ENCODE measurements at regions not wholly inside any gene's neighbourhood (a gene's known extent, or its start where the extent isn't known, plus 50 kb on each side); places are given as distances from the start of the nearest gene placed in this dataset.
"Not testable (repeated sequence)": the region's sequence is repeated elsewhere in the genome, so short reads cannot be mapped to it uniquely, and the experiment has no call there.

- no peak for DNase-seq (ENCODE audit: low read depth in 1 of 2, low spot score in 1 of 2)
These were observed 609.8 kb upstream of the KLF12 start for GRCh38 chr13:74743992-74744391.

- DNase-seq (ENCODE audit: low read depth in 1 of 2, low spot score in 1 of 2): no peak
These were observed 607.5 kb upstream of the KLF12 start for GRCh38 chr13:74741732-74742131.

- no peak for DNase-seq (ENCODE audit: low read depth in 1 of 2, low spot score in 1 of 2)
These were observed 598.7 kb upstream of the KLF12 start for GRCh38 chr13:74732736-74733385.

GRCh38 chr13:74731731-74732130, 597.5 kb upstream of the KLF12 start:
- no peak for DNase-seq (ENCODE audit: low read depth in 1 of 2, low spot score in 1 of 2)

GRCh38 chr13:74730556-74731331, 596.5 kb upstream of the KLF12 start:
- DNase-seq (ENCODE audit: low read depth in 1 of 2, low spot score in 1 of 2): no peak

GRCh38 chr13:74726206-74726605, 592.0 kb upstream of the KLF12 start:
- no peak for DNase-seq (ENCODE audit: low read depth in 1 of 2, low spot score in 1 of 2)

GRCh38 chr13:74718232-74718842, 584.1 kb upstream of the KLF12 start:
- not testable (repeated sequence) for DNase-seq (ENCODE audit: low read depth in 1 of 2, low spot score in 1 of 2)

GRCh38 chr13:74715718-74716117, 581.5 kb upstream of the KLF12 start:
- DNase-seq (ENCODE audit: low read depth in 1 of 2, low spot score in 1 of 2): no peak

GRCh38 chr13:74710006-74710405, 575.8 kb upstream of the KLF12 start:
- DNase-seq (ENCODE audit: low read depth in 1 of 2, low spot score in 1 of 2): no peak

- no peak for DNase-seq (ENCODE audit: low read depth in 1 of 2, low spot score in 1 of 2)
These were observed 575.0 kb upstream of the KLF12 start for GRCh38 chr13:74709226-74709625.

- no peak for DNase-seq (ENCODE audit: low read depth in 1 of 2, low spot score in 1 of 2)
These were observed 574.4 kb upstream of the KLF12 start for GRCh38 chr13:74708629-74709028.

GRCh38 chr13:74707291-74707690, 573.1 kb upstream of the KLF12 start:
- DNase-seq (ENCODE audit: low read depth in 1 of 2, low spot score in 1 of 2): no peak

- DNase-seq (ENCODE audit: low read depth in 1 of 2, low spot score in 1 of 2): no peak
These were observed 572.6 kb upstream of the KLF12 start for GRCh38 chr13:74706801-74707200.

- no peak for DNase-seq (ENCODE audit: low read depth in 1 of 2, low spot score in 1 of 2)
These were observed 571.2 kb upstream of the KLF12 start for GRCh38 chr13:74705438-74705837.

GRCh38 chr13:74703855-74704387, 569.7 kb upstream of the KLF12 start:
- no peak for DNase-seq (ENCODE audit: low read depth in 1 of 2, low spot score in 1 of 2)

GRCh38 chr13:74696148-74696922, 562.1 kb upstream of the KLF12 start:
- DNase-seq (ENCODE audit: low read depth in 1 of 2, low spot score in 1 of 2): no peak

- DNase-seq (ENCODE audit: low read depth in 1 of 2, low spot score in 1 of 2): no peak
These were observed 561.0 kb upstream of the KLF12 start for GRCh38 chr13:74695021-74695800.

- DNase-seq (ENCODE audit: low read depth in 1 of 2, low spot score in 1 of 2): no peak
These were observed 553.4 kb upstream of the KLF12 start for GRCh38 chr13:74687442-74688182.

GRCh38 chr13:74683411-74683810, 549.2 kb upstream of the KLF12 start:
- no peak for DNase-seq (ENCODE audit: low read depth in 1 of 2, low spot score in 1 of 2)

GRCh38 chr13:74682746-74683145, 548.5 kb upstream of the KLF12 start:
- no peak for DNase-seq (ENCODE audit: low read depth in 1 of 2, low spot score in 1 of 2)

All from activated CD4-positive, alpha-beta T cell treated with anti-CD3 and anti-CD28 coated beads, Interleukin-2, amount 50 U/mL, for 24 hours (primary cell).